NT2/D1 (cell line): ENCODE measurements at regions not wholly inside any gene's neighbourhood (a gene's known extent, or its start where the extent isn't known, plus 50 kb on each side); places are given as distances from the start of the nearest gene placed in this dataset.

Experiments
- DNase-seq: peaks from one replicate; pipeline ENCODE4 v3.0.0-alpha.2; 2011; ENCODE audit warnings: low read depth, low spot score
- H3K27me3 ChIP-seq: 2 replicates; pipeline ENCODE4 v1.6.0; 2011; ENCODE audit warnings: mild to moderate bottlenecking; ENCODE audit not compliant: insufficient read length, insufficient read depth
- H3K36me3 ChIP-seq: 2 replicates; pipeline ENCODE4 v1.6.1; 2011; ENCODE audit warnings: mild to moderate bottlenecking, low read length, mixed read lengths; ENCODE audit not compliant: insufficient read depth, insufficient read length
- H3K4me1 ChIP-seq: 2 replicates; pipeline ENCODE4 v1.5.1; 2011; ENCODE audit not compliant: insufficient read depth, insufficient read length
- H3K4me3 ChIP-seq: 2 replicates; pipeline ENCODE4 v1.5.1; 2011; ENCODE audit warnings: low read depth; ENCODE audit not compliant: insufficient read length
- H3K9ac ChIP-seq: 2 replicates; pipeline ENCODE4 v1.6.0; 2011; ENCODE audit warnings: low read depth; ENCODE audit not compliant: insufficient read length
- H3K9me3 ChIP-seq: 2 replicates; pipeline ENCODE4 v1.5.1; 2011; ENCODE audit warnings: mild to moderate bottlenecking, low read length; ENCODE audit not compliant: insufficient read depth
- SUZ12 ChIP-seq: IDR thresholded peaks from 2 replicates; pipeline ENCODE4 v1.6.1; 2011; ENCODE audit not compliant: insufficient read length, insufficient read depth; ENCODE audit errors: extremely low read depth
- YY1 ChIP-seq: IDR thresholded peaks from 2 replicates; pipeline ENCODE4 v1.6.1; 2011; ENCODE audit not compliant: insufficient read length, insufficient read depth
- ZNF274 ChIP-seq: IDR thresholded peaks from 2 replicates; pipeline ENCODE4 v1.6.1; 2011; ENCODE audit warnings: mild to moderate bottlenecking, low read depth, low read length

DNA sequence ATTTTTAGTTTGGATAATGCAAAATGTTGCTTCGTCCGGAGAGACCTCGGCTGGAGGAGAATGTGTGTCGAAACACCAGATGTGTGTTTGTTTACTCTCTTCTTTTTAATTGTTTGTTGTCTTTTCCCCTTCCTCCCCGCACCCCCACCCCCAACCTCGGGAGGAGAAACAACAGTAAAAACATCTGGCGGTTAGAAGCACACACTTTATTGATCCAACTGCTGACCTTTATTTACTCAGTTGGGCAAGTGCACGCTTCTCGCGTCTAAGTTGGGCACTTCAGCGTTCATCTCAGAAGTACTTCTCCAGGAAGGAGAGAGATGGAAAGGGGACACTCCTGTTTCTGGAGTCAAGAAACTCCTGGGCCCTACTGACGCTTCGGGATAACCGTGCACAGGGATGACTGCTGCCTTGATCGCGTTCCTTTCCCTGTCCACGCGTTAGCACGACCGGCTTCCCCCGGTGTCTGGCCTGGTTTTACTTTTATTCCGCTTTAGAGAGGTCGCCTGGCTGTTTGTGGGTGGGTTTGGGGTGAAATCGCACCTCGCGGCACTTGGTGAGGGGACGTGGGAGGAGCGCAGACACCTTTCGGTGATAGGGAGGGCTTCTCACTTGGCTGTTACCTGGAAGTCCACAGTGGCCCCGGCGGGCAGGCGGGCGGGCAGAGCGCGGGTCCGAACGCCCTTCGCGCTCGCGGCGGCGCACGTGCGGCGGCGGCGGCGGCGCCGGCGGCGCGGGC, 168.3 kb upstream of the PPP1R3A start:
- Histone ChIP-seq H3K4me3 (peak overlapping the region; percentile 71), H3K27me3 (peaks cover 78% of the 10 kb centered on the region), H3K9ac (no peak overlapping the region), H3K36me3 (no peaks in the 10 kb centered on the region), H3K9me3 (no peaks in the 10 kb centered on the region), H3K4me1 (no peaks in the 10 kb centered on the region)
- TF ChIP-seq YY1 = no peak
- no peak for TF ChIP-seq ZNF274
- TF ChIP-seq SUZ12 = no peak
- DNase-seq = no peak

DNA sequence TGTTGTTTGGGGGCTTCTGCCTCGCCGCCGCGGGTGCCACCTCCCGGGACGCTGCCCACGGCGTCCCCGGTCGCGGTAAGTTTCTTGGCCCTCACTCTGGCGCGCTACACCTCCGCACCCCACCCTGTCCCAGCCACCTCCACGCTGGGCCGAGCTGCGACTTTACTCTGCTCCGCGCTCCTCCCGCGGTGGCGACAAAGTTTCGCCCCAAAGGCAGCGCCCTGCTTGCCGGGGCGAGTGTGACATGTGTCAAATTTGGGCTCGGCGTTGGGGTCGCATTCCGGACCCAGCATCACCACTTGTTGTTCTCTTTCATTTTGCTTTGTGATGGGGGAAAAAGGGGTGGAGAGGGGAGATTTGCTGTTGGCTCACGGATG, 167.7 kb upstream of the PPP1R3A start:
- no peaks in the 10 kb centered on the region for H3K36me3 ChIP-seq
- peak; percentile 50 for TF ChIP-seq SUZ12
- no peak for TF ChIP-seq ZNF274
- TF ChIP-seq YY1 = no peak
- peaks cover 80% of the 10 kb centered on the region for H3K27me3 ChIP-seq
- peak overlapping the region; percentile 50 for H3K9ac ChIP-seq
- peak overlapping the region; percentile 71 for H3K4me3 ChIP-seq
- H3K9me3 ChIP-seq = no peaks in the 10 kb centered on the region
- DNase-seq = no peak
- H3K4me1 ChIP-seq = no peaks in the 10 kb centered on the region

DNA sequence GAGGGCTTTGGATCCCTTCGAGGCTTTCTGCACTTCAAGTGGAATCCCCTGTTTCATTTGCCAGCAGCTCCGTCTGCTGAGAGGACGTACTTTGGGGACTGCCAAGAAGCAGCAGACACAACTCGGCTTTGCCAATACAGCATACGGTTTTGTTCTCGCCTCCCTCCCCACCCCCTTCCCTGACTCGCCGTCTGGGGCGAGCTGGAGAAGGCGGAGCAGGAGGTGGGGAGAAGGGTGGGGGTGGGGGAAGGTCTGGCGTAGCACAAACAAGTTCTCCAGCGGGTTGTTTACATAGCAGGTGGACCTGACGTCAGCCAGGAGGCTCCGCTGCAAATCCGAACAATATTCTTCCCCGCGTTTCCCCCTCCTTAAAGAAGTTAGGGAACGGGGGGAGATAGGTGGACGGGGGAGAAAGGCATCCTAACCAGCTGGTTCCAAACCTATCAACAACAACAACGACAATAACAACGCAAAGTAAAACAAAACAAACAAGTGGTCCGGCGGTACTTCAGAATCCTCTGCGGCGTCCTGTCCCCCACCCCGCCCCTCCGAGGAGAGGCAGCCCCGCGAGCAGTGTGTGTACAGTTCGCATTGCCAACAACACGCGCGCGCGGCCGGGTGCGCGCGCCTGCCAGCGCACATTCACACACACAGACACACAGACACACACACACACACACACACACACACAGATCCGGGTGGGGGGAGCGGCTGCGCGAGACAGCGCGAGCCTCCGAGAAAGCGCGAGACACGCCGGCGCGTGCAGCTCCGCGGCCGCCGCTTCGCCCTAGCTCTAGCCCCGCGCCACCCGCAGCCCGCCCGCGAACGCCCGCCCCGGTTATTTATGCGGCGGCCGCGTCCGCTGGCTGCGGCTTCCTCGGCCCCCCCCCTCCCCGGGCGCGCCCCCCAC, 167.0 kb upstream of the PPP1R3A start:
- peak; percentile 83 for DNase-seq
- Histone ChIP-seq H3K9me3 (no peaks in the 10 kb centered on the region), H3K9ac (peak overlapping the region; percentile 72), H3K27me3 (peaks cover 80% of the 10 kb centered on the region), H3K4me1 (no peaks in the 10 kb centered on the region), H3K36me3 (no peaks in the 10 kb centered on the region), H3K4me3 (peak overlapping the region; percentile 71)
- TF ChIP-seq YY1 (no peak), SUZ12 (no peak), ZNF274 (no peak)

DNA sequence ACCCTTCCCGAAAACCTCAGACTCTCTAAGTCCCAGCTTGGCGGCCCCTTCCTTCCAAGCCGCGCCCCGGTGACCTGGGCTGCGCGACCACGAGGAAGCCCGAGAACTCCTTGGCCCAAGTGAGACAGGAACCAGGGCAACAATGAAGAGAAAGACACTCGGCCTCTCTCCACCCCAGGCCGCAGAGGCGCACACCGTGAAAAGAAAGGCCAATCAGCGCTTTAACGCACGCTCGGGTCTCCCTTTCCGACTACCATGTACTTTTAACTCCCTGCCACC, 166.4 kb upstream of the PPP1R3A start:
- Histone ChIP-seq H3K36me3 (no peaks in the 10 kb centered on the region), H3K9ac (peak overlapping the region; percentile 72), H3K4me1 (no peaks in the 10 kb centered on the region), H3K9me3 (no peaks in the 10 kb centered on the region), H3K27me3 (peaks cover 76% of the 10 kb centered on the region), H3K4me3 (peak overlapping the region; percentile 71)
- no peak for TF ChIP-seq SUZ12
- TF ChIP-seq ZNF274 = no peak
- no peak for TF ChIP-seq YY1
- no peak for DNase-seq

DNA sequence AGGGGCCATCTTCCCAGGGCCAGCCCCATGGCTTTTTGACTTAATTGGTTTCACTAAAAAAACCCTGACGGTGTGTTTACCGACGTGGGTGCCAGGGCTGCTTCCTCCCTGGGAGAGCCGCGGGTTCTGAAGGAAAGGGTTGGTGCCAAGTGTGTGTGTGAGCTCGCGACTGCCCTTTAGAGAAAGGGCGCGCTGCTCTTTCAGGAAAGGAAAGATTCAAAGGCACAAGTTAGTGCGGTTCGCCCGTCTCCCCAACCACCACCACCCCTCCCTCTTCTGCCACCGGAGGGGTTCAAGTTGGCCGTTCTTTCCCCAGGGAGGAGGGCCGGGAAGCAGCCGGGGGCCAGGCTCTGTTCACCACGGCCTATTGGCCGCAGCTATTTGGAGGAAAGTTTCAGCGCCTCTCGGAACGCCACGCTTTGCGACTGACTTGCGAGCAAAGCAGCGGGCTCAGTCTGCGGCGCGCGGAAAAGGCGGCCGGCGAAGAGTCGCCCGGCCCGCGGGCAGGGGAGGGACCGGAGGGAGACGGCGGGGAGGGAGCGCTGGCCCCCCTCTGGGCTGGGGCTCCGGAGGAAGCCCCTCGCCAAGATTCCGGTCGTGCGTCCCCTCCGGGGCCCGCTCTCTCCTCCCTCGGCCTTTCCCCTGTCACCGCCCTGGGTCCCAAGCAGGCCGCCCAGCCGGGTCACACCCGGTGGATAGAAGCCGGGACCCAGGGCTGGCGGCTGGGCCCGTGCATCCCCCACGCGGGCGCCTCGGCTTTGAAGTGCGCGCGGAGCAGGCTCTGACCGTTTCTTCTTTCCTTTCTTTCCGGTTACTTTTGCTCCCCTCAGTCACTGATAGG, 165.9 kb upstream of the PPP1R3A start:
- H3K4me3 ChIP-seq = peak overlapping the region; percentile 71
- H3K9me3 ChIP-seq = no peaks in the 10 kb centered on the region
- no peaks in the 10 kb centered on the region for H3K4me1 ChIP-seq
- TF ChIP-seq YY1 = no peak
- TF ChIP-seq SUZ12 = no peak
- TF ChIP-seq ZNF274 = no peak
- H3K36me3 ChIP-seq = no peaks in the 10 kb centered on the region
- peaks cover 70% of the 10 kb centered on the region for H3K27me3 ChIP-seq
- H3K9ac ChIP-seq = peak overlapping the region; percentile 72
- DNase-seq = no peak

DNA sequence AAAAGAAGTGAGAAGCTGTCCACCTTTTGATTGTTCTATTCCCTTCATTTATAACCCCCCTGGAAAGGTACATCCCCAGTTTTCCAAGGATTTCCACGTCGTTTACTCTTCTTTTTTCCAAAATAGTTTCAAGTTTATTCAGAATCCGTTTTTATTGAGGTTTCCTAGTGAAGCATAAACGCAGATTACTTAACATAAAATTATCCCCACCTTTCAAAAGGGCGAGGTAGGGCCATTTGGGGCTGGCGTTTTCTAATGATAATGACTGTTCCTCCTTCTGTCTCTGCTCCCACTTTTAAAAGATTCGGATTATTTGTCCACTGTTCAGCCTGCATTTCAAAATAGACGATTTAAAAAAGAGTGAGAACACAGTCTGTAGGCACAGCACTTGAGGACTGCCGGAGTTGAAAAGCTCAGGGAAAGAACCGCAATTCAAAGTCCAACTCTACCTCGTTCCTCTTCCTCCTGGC, 165.2 kb upstream of the PPP1R3A start:
- no peak for DNase-seq
- Histone ChIP-seq H3K36me3 (no peaks in the 10 kb centered on the region), H3K9ac (no peak overlapping the region), H3K9me3 (no peaks in the 10 kb centered on the region), H3K4me3 (peak overlapping the region; percentile 71), H3K27me3 (peaks cover 64% of the 10 kb centered on the region), H3K4me1 (no peaks in the 10 kb centered on the region)
- TF ChIP-seq SUZ12 (peak; percentile 36), YY1 (no peak)
